IPS-NIHi7 (cell line): ENCODE measurements at regions not wholly inside any gene's neighbourhood (a gene's known extent, or its start where the extent isn't known, plus 50 kb on each side); places are given as distances from the start of the nearest gene placed in this dataset.

Source experiments
- DNase-seq: peaks from one replicate; pipeline ENCODE4 v3.0.0; 2012; ENCODE audit warnings: mixed read lengths; ENCODE audit errors: extremely low spot score

- DNase-seq: no peak
Observed at GRCh38 chr2:67836866-67837265, 225.9 kb downstream of the C1D start.

- no peak for DNase-seq
Observed at GRCh38 chr2:67838205-67838604, 224.6 kb downstream of the C1D start.

GRCh38 chr2:67839242-67839641 is 223.6 kb downstream of the C1D start:
- no peak for DNase-seq

DNA sequence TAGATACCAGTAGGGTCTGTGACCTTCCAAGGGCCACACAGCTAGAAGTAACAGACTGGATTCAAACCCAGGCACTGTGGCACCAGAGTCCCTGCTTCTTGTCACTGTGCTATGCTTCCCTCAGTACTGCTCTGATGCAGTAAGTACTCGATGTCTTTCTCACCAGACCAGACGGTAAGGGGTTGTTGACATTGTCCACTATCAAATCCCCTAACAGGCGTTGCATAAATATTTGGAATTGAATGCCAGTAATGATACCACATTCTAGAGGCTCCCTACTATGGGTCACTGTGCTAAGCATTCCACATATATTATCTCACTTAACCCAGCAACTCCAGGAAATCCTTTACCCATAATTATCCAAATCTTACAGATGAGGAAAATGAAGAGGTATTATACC is 223.1 kb downstream of the C1D start:
- no peak for DNase-seq

DNA sequence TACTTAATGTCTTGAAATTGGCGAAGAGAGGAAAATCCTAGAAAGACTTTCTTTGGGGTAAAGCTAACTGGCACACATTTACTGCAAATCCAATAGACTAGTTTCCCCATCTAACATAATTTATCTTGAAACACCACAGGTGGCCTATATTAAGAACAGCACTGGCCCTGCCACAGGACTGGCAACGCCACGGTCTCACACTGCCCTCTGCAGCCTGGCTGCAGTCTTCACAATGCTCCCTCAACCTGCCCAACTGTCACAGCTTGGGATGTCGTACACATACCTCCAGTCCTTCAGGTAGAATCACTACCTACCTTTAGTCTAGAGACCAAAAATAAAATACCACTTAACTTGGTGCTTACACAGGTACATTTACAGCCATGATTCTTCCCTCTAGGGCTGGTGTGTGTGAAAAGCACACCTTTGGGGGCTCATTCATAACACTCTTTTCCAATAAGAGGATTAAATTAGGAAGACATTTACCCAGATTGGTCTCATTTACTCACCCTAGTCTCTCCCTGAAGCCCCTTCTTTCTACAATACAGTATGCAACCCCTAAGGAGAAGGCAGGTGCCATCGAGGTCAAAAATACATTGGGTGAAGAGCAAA is 222.2 kb downstream of the C1D start:
- DNase-seq: peak; percentile 79

GRCh38 chr2:67841711-67842110 is 221.1 kb downstream of the C1D start:
- DNase-seq: no peak

DNA sequence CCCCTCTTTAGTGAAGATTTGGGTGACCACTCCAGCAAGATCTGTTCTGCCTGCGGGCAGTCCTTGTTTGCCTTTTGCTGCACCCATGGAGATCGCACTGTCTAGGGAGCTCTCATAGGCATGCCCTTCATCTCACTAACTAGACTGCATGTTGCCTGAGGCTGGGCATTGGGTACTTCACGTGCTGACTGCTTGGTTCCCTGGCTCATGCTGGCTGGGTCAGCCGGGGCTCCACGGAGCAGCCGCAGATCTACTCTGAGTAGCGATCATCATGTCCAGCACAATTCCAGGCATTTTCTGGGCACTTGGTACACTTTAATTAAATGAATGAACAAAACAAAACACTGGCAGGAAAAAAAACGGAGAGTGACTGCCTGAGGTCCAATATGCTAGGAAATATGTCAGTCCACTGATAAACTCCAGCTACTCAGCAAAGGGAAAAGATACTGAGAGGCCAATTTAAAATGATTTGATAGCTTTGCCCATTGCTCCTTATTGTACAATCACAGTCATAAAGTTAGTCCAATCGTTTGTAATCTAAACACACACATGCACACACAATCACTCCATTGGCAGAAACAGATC is 220.3 kb downstream of the C1D start:
- no peak for DNase-seq

- no peak for DNase-seq
Observed at GRCh38 chr2:67844024-67844540, 218.7 kb downstream of the C1D start.

GRCh38 chr2:67845621-67846369 is 217.0 kb downstream of the C1D start:
- no peak for DNase-seq

DNA sequence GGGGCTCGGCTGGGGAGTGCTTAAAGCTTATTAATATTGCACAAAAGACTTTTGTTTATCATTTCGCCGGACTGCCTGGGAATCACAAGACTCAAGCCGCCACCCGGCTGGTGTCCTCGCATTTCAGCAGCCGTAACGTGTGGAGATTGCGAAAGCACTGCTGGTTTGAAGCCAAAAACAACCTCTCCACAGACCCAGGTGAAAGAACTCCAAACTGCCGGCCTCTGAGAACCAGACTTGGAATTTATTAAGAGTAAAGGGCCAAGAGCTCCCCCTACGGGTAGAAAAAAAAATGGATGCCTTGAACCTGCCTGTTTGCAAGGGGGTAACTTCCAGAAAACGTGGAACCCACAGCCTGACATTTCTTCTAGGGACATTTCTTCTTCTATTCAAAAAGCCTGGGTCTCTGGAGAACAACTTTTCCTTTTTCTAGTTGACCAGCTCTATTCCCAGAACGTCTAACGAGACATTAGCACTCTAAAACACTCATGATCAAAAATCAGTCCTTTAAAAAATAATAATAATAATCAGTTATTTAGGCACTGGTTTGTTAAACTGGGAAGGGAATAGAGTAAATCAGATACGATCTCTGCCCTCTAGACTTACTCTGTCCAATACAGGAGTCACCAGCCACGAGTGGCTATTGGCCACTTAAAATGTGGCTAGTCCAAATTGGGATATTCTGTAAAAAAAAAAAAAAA is 216.3 kb downstream of the C1D start:
- DNase-seq: peak; percentile 80

GRCh38 chr2:67848551-67849285 is 214.1 kb downstream of the C1D start:
- DNase-seq: no peak

GRCh38 chr2:67851016-67851415 is 211.8 kb downstream of the C1D start:
- DNase-seq: no peak

GRCh38 chr2:67851956-67852824 is 210.6 kb downstream of the C1D start:
- no peak for DNase-seq

DNA sequence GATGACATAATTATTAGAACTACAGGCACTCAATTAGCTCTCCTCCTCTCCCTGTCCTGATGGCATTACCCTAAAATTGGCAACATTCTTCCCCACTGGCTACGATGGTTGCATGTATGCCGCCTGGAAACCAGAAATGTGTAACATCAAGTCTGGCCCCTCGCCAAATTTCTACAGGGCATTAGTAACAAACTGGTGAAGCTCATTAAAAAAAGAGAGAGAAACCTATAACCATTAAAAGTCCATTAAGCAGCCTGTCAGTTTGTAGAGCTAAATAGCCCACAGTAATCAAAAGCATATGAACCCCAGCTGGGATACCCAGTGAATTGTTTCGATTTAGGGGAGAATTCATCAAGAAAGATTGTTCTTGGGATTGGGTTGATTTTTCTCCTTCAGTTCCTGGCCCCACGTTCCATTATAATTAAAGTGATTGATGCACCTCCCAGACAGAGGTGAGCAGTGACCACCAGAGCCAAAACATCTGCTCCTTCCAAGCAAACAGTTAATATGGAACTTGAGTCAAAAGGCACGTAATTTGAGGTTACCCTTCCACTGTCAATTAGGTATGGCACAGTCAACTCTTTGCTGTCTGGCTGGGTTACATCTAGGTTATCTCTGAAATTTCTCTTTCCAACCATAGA is 208.6 kb downstream of the C1D start:
- DNase-seq: no peak

DNA sequence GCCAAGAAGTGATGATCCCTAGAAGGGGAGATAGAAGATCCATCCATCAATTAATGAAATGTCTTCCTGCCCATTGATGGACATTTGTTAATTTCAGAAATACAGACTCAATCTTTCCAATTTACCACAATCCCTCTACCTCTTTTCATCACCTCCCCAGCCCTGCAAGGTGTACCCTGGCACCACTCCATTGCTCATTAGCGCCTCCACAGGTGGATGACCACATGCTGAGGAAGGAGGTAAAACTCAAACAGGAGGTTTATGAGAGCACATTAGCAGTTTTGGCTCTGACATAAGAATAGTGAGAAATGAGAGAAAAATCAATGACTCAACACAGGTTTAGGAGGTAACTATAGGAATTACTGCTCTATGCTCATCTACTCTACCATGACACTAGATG is 208.0 kb downstream of the C1D start:
- DNase-seq: peak; percentile 30

DNA sequence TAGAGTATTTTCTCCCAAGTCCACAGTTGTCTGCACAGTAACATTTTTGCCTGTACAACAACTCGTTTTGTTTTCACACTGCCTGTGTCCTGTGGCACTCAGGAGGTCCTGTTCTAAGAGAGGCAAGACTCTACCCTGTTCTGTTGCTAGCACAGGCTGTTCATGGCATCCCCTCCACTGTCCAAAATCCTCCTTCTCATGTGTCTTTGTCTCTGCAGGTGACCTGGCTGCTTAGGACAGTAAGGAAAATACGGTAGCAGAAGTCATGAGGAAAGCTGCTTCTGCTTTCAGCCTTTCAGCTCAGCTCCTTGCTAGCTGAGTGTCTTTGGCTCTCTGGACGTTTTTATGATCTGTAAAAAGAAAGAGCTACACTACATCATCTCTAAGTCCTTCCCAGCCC is 205.9 kb downstream of the C1D start:
- DNase-seq: no peak

DNA sequence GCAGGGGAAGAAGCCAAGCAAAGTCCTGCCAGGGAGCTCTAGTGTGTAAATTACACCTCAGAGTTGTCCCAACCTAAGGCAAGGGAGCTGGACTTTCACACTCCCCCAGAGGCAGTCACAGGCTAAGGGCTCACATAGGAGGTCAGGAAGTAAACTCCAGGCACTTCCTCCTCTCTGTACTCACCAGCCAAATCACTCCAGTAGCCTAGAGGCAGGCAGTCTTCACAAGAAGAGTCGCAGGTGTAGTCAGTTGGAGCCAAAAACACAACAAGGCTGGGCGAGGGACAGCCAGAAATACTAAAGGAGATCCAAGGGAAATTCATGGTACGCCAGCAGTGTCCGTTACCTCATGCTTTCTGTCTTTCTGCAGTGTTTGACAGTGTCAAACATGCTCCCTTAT is 205.0 kb downstream of the C1D start:
- DNase-seq: no peak

DNA sequence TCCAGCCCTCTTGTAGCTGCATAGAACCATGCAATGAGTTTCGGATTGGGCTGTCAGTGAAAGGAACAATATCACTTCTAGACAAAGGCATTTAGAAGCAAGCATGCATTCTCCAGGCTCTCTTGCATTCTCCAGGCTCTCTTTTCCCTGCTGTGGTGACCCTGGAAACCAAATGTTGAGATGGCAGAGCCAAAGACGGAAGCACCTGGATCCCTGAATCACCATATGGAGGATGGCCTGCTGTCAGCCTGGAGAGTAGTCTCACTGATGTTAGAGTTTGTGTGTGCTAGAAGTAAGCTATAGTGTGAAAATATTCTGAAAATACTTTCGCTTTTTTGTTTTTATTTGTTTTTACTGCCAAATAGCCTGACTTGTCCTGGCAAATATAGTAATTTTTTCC is 203.9 kb downstream of the C1D start:
- DNase-seq: no peak

GRCh38 chr2:67865917-67866316 is 196.9 kb downstream of the C1D start:
- DNase-seq: peak; percentile 33

GRCh38 chr2:67867735-67868134 is 195.1 kb downstream of the C1D start:
- no peak for DNase-seq
